HG03575 (cell line): ENCODE measurements at regions not wholly inside any gene's neighbourhood (a gene's known extent, or its start where the extent isn't known, plus 50 kb on each side); places are given as distances from the start of the nearest gene placed in this dataset.

ENCODE experiments used
- ATAC-seq: cut with Tn5 transposase; IDR thresholded peaks from one replicate; pipeline ENCODE4 v1.9.1; 2021; ENCODE audit not compliant: unreplicated experiment, insufficient number of reproducible peaks, low FRiP score; ENCODE audit errors: extremely low read depth

GRCh38 chr2:18643326-18644114 is 54.2 kb upstream of the NT5C1B start:
- no peak for ATAC-seq

DNA sequence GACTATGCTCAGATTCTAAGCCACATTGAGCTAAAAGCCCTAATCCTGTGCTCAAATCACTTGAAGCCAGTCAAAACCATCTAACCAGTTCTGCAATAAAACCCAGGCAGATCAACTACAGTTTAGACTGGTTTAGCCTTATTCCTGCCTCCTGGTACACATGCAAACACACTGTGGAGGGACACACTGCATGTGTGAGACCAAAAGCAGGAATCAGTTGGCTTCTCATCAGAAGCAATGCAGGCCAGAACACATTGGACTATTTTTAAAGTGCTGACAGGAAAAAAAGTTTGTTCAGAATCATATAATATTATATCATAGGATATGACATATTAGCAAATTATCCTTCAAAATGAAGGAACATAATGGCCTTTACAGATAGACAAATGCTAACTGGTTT is 52.5 kb upstream of the NT5C1B start:
- ATAC-seq, result no peak

DNA sequence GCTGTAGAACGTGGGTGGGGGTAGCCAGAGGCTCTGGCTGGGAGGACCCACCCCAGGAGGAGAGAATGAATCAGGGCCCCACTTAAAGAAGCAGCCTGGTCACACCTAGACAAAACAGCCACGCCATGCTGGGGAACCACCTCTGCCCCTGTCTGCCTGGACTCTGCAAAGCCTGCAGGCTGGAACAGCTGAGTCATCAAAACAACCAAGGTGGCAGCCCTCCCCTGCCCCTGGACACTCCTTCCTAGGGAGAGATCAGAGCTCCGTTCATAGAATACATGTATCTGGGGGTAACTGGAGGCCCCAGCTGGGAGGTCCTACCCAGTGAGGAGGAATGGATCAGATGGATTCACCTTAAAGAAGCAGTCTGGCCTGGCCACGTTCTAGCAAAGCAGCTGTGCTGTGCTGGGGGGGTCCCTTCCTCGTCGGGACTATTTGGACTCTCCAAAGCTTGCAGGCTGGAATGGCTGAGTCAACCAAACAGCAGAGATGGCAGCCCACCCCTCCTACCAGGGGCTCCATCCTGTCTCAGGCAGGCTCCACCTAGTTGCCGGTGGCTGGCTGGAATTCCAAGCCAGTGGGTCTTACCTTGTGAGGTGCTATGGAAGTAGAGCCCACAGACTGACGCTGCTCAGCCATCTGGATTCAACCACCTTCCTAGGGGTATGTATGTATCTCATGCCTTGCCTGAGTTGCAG is 50.5 kb upstream of the NT5C1B start:
- no peak for ATAC-seq
